ENCODE measurements at regions not wholly inside any gene's neighbourhood (a gene's known extent, or its start where the extent isn't known, plus 50 kb on each side); places are given as distances from the start of the nearest gene placed in this dataset.

DNA sequence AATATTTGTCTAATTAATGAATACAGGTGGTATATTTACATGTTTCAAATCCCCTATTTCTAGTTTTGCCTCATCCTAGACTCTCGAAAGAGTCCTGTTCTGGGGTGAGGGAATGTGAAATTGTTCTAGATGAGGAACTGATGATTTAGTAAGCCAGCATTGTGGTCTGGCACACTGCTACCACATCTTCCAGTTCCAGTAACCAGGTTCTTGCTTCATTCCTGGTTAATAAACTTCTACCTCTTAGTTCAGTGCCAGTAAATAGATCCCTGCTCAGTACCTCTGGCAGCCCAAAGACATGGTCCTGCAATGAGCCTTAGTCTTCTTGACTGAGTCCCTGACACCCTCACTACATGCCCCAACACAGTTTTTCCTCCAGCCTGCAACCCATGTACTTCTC lies 207.7 kb downstream of the SREK1 start:
- TF ChIP-seq EZH2 (IDR thresholded peaks at IDR 0.05; ENCODE audit: borderline replicate concordance, low read length), result no peak
- TF ChIP-seq, protein P1, sequence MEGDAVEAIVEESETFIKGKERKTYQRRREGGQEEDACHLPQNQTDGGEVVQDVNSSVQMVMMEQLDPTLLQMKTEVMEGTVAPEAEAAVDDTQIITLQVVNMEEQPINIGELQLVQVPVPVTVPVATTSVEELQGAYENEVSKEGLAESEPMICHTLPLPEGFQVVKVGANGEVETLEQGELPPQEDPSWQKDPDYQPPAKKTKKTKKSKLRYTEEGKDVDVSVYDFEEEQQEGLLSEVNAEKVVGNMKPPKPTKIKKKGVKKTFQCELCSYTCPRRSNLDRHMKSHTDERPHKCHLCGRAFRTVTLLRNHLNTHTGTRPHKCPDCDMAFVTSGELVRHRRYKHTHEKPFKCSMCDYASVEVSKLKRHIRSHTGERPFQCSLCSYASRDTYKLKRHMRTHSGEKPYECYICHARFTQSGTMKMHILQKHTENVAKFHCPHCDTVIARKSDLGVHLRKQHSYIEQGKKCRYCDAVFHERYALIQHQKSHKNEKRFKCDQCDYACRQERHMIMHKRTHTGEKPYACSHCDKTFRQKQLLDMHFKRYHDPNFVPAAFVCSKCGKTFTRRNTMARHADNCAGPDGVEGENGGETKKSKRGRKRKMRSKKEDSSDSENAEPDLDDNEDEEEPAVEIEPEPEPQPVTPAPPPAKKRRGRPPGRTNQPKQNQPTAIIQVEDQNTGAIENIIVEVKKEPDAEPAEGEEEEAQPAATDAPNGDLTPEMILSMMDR (IDR thresholded peaks at IDR 0.05; ENCODE audit: low read length), result no peak
